ENCODE measurements at regions not wholly inside any gene's neighbourhood (a gene's known extent, or its start where the extent isn't known, plus 50 kb on each side); places are given as distances from the start of the nearest gene placed in this dataset.
"Not testable (repeated sequence)": the region's sequence is repeated elsewhere in the genome, so short reads cannot be mapped to it uniquely, and the experiment has no call there.

DNA sequence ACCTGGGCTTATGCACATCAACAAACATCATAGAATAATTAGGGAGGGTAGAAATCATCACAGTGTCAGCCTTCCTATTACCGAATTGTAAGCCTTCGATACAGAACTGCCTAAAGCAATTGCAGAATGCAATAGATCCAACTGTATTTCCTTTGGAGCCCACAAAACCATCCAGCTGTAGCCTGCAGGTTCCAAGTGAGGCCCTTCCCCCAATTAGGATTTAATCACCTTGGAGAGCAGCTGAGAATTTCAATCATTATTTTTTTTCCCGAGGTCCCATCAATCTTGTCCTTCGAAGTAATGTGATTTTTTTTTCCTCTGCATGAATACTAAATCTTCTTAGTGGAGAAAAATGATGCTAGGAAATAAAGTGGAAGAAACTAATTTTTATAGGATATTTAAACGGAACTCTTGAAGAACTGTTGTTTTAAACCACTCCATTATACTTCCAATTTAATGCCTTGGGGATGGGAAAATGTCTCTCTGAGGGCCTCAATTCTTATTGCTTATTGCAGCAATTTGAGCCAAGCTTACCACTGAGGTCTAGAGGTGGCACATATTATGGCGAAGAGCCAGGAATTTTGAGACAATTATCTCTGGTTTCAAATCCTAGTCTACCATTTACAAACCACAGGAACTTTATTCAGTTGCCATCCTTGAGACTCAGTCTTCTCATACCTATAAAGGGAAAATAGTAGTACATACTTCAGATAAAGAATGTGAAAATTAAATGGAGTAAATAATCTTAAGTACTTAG is 953.4 kb upstream of the IGFBP7 start:
- no peak for DNase-seq (ENCODE audit: low read depth in 2 of 2)

DNA sequence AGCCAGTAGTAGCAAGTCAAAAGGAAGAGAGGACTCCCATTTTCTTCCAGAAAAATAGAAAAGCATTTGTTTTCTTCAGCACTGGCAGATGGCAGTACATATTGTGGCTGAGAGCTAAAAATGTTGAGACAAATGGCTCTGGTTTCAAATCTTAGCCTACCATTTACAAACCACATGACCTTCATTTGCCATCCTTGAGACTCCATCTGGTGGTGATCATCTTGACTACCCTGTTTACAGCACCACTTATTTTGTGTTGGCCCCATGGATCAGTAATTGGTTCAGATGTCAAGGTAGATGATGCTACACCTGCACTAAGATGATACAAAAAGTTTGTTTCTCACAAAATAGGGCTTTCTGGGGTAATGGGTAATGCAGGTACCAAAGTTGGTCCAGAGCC is 951.8 kb upstream of the IGFBP7 start:
- DNase-seq (ENCODE audit: low read depth in 2 of 2), result no peak

DNA sequence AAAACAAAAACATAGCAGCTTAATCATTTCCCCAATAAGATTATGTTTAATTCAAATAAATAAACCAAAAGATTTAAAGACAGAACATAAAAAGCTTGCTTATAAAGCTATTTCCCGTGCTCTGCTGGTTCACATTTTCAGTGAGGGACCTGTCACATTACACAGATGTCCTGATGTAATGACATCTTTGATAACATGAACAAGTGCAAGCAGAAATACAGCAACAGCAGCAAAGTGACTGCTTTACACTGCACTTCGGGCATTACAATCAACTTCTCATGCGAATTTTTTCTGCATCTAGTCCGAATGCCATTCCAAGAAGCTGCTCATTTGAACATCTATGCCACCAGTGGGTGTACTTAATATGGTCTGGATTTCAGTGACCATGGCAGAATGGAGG is 940.3 kb upstream of the IGFBP7 start:
- no peak for DNase-seq (ENCODE audit: low read depth in 2 of 2)

DNA sequence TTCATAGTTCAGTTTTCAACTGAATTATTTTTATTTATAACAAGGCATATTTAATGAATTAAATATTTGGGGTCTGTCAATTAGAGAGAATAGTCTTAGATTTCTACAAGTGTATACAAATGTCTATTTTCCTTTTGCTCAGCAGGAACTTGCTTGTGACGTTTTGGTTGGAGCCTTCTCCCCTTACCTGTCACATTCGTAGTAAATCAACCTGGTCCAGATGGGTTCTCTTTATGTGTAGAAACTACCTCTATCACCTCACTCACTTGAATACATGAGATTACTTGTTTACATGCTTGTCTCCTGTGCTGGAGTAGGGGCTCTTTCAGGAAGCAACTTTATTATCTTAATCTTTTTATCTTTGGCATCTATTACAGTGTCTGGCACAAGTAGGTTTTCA is 938.3 kb upstream of the IGFBP7 start:
- no peak for DNase-seq (ENCODE audit: low read depth in 2 of 2)

DNA sequence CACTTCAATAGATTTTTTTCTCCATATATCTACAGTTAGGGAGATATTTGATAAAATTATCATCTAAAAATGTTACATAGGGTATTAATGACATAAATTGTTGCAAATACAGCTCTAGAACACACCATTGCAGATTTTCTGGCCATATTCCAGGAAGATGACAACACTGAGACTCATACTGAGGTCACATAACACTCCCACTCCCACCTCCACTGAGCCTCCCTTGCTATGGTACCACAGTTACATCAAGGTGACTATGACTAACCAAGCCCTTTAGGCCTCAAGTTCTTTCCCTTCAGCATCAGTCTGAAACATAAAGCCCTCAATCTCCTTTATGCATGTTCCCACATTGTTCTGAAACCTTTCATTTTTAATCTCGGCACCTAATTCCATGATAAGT is 932.0 kb upstream of the IGFBP7 start:
- DNase-seq (ENCODE audit: low read depth in 2 of 2), result no peak

DNA sequence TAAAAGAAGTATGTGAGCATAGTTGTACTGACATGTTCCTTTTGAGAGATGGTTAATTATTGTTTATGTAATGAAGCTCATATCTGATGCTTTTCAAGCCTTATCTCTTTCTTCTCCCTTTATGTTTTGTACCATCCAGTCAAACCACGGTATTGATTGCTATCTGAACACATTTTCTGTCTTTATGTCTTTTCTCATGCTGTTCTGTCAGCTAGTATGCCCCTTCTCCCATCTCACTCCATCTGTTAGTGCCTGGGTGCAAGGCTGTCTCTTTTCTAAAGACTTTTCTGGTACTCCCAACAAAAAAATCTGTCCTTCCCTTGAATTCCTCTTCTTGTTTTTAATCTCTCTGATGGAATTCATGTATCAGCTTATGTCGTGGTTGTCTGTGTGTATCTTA is 883.8 kb upstream of the IGFBP7 start:
- DNase-seq (ENCODE audit: low read depth in 2 of 2), result no peak

DNA sequence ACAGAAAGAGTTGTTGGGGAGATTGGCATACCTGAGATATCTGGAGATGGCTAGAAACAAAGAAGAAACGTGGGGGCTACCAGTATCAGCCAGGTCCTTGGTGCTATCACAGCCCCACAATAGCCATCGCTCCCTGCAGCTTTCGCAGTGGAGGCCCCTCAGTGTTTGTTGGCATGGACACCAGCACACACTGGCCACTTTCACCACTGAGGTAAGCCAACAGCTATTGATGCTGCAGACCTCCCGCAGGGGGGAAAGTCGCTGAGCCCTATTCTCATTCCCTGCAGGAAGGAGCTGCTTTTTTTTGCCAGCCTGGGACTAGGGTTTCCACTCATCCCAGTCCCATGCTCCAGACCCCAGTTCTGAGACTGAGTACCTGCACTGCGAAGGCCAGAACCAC is 879.2 kb upstream of the IGFBP7 start:
- DNase-seq (ENCODE audit: low read depth in 2 of 2), result no peak

DNA sequence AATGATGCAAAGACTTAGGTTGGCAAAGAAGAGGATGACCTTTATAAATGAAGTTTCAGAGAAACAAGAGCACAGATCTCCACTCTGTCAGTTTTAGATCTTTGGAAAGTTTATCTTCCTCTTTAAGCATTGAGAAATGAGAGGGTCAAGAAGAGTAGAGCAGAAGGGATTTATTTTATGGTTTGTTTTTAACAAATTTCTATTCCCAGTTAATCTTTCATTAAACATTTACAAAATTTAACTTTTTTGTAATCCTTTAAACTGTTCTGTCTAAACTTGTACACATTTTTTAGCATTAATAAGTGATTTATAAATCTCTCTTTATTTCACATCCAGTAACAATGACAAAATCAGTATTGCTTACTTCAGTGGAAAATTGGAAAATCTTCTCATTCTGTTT is 875.0 kb upstream of the IGFBP7 start:
- no peak for DNase-seq (ENCODE audit: low read depth in 2 of 2)

DNA sequence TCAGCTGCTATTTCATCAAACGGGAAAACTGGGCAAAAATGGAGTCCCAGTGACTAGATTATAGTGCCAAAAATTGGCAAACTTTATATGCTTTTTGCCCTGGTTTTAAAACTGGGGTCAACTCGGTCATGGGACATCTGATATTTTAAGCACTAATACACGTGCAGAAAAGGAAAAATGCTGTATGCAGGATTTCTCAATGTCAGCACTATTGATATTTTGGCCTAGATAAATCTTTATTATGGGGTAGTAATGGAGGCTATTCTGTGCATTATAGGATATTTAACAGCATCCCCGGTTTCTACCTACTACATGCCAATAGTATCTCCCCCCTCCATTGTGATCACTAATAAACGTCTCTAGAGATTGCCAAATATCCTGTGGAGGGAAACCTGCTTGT is 870.9 kb upstream of the IGFBP7 start:
- DNase-seq (ENCODE audit: low read depth in 2 of 2), result no peak

DNA sequence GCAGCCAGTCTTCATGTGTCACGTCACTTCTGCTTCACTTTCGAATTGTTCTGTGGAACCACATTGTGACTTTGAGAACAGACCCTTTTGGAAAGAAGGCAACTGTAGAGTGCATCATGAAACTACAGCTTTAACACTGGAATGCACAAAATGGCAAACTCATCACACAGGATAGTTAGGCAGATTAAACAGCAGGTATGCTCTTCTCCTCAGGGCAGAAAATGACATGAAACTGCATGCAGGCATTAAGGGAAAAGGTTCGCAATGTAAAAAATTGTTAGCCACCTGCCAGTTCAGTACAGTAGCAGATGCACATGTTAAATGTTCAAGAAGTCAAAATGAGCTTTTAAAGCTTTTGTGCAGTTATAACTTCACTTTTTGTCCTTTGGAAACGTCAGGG is 864.6 kb upstream of the IGFBP7 start:
- DNase-seq (ENCODE audit: low read depth in 2 of 2), result no peak

DNA sequence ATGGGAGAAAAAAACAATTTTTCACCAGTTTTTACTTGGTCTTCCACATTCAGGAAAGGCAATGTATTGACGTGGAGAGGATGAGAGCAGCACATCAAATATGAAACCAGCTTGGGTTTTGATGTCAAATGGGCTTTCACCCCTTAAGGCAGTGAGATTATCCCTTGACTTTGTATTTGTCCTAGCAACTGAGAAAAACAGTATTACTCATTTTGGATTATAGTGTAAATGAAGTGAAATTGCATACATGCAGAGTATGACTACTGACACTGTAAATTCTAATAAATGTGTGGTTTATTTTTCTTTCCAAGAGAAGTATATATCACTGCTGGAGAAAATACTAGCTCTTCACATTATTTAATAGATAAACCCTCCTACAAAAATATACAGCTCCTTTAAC is 863.6 kb upstream of the IGFBP7 start:
- no peak for DNase-seq (ENCODE audit: low read depth in 2 of 2)

DNA sequence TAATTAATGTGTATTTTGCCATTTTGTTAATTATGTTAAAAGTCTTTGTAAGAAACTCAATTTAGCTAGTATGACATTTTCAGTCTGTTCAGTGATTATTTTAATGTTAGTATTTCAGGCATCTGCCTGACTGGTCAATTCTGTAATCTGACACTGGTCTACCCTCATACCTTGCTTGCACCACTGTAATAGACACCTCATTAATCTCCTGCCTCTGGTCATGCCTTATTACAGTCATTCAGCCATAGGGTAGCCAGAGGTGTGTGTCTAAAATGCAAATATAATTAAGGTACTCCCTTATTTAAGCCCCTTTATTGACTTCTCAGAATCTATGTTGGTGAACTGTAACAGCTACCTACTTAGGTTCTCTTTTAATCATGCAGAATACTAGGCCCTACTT is 861.1 kb upstream of the IGFBP7 start:
- DNase-seq (ENCODE audit: low read depth in 2 of 2), result no peak

DNA sequence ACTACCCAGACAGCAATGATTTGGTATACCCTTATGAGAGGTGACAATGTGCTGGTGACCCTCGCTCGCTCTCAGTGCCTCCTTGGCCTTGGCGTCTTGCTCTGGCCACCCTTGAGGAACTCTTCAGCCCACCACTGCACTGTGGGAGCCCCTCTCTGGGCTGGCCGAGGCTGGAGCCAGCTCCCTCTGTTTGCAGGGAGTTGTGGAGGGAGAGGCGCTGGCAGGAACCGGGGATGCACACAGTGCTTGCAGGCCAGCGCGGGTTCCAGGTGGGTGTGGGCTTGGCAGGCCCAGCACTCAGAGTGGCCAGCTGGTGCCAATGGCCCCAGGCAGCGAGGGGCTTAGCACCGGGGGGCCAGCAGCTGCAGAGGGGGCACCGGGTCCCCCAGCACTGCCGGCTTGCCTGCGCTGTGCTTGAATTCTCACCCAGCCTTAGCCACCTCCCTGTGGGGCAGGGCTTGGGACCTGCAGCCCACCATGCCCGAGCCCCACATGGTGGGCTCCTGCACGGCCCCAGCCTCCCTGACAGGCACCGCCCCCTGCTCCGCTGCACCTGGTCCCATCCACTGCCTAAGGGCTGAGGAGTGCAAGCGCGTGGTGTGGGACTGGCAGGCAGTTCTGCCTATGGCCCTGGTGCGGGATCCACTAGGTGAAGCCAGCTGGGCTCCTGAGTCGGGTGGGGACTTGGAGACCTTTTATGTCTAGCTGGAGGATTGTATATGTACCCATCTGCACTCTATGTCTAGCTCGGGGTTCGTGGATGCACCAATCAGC is 857.0 kb upstream of the IGFBP7 start:
- DNase-seq (ENCODE audit: low read depth in 2 of 2), result no peak

DNA sequence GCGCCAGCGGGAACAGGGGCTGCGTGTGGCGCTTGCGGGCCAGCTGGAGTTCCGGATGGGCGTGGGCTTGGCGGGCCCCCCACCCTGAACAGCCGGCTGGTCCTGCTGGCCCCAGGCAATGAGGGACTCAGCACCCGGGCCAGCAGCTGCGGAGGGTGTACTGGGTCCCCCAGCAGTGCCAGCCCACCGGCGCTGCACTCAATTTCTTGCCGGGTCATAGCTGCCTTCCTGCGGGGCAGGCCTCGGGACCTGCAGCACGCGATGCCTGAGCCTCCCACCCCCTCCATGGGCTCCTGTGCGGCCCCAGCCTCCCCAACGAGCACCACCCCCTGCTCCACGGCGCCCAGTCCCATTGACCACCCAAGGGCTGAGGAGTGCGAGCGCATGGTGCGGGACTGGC is 855.2 kb upstream of the IGFBP7 start:
- not testable (repeated sequence) for DNase-seq (ENCODE audit: low read depth in 2 of 2)

DNA sequence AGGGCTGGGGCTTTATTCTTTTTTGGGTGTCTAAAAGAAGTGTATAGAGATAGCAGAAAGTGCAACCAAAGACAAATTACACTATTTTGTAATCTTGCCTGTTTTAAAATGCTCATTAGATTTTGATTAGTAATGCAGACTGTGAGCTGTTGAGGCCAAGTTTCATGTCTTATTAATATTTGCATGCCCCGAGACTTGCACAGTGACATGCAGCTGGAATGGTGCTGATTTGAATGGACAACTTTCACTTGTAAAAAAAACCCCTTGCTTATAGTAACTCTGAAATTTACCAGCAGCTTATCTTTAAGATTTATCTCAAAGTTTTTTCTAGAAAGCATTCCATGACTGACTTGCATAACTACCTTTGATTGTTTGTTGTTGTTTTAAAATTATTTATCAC is 835.1 kb upstream of the IGFBP7 start:
- no peak for DNase-seq (ENCODE audit: low read depth in 2 of 2)

DNA sequence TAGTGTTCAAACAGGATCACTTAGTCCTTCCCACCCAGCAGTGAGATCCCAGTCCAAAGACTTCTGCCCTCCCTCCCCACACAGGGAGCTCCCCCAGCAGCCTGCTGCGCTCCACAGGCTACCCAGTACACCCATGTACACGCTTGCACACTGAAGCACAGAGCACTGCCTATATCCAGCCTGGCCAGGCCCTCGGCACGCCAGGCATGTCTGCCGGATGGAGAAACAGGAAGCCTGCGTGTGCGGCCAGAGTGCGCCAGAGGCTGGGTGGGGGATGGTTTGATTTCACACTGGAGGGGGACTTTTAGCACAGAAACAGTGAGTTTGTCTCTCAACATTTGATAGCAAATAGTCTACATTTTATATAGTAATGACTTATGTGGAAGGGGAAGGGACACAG is 833.5 kb upstream of the IGFBP7 start:
- DNase-seq (ENCODE audit: low read depth in 2 of 2), result no peak

DNA sequence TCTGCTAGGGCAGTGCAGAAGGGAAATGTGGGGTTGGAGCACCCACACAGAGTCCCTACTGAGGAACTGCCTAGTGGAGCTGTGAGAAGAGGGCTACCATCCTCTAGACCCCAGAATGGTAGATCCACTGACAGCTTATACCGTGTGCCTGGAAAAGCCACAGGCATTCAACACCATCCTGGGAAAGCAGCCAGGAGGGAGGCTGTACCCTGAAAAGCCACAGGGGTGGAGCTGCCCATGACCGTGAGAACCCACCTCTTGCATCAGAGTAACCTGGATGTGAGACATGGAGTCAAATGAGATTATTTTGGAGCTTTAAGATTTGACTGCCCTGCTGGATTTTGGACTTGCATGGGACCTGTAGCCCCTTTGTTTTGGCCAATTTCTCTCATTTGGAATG is 827.1 kb upstream of the IGFBP7 start:
- not testable (repeated sequence) for DNase-seq (ENCODE audit: low read depth in 2 of 2)

DNA sequence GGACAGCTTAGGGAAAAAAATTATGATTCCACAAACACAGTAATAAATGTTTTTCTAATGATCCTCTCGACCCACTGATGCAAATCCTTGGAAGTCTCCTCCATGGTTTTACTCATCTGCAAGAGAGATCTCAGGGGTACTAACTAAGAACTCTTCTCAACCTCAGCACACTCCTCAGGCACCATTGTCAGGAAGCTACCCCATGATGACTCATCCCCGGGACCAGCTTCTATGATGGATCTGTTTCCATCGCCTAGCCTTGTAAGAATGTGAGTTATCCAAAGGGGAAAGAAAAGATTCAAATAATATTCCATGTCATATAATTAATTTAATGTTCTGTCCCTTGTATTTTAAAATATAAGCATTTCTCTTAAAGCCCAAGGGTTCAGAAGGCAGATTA is 816.1 kb upstream of the IGFBP7 start:
- no peak for DNase-seq (ENCODE audit: low read depth in 2 of 2)

DNA sequence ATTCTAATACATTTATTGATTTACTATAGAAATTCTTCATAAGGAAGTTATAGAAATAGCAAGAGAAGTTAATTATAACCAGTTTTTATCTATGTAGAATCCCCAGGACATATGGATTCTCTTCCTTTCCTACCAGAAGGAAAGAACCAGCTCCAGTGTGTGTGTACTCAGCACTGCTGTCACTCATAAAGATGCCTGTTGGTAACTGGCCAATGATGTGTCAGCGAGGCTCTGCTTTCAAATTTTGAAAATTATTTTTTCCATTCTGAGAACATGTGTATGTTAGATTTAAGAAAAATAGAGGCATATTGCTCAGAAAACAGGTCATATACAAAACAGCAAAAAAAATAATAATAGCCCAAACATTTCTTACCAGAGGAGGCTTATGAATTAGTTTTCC is 814.8 kb upstream of the IGFBP7 start:
- no peak for DNase-seq (ENCODE audit: low read depth in 2 of 2)

DNA sequence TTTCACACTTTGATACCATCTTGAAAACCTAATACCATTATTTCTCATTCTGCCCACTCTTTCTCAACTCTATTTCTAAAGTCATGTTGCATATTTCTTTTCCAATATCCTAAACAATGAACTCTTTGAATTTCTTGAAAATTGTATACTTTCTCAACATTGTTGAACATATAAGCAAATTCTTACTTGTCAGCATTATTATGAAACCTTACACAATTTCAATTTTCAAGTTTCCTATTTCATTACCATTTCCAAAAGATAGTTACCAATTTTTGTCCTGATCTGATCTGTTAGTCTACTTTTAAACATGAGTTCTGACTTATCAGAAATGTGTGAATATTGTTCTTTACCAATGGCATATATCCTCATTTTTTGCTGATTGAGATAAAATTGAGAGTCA is 806.3 kb upstream of the IGFBP7 start:
- DNase-seq (ENCODE audit: low read depth in 2 of 2), result no peak

DNA sequence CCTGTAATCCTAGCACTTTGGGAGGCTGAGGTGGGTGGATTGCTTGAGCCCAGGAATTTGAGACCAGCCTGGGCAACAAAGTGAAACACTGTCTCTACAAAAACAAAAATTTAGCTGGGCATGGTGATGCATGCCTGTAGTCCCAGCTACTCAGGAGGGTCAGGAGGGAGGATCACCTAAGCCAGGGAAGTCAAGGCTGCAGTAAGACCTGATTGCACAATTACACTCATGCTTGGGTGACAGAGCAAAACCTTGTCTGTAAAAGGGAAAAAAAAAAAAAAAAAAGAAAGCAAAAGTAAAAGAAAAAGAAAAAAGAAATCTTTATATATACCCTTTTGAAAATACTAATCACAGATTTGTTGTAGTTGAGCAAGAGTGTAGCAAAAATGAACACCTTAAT is 801.0 kb upstream of the IGFBP7 start:
- DNase-seq (ENCODE audit: low read depth in 2 of 2), result no peak

DNA sequence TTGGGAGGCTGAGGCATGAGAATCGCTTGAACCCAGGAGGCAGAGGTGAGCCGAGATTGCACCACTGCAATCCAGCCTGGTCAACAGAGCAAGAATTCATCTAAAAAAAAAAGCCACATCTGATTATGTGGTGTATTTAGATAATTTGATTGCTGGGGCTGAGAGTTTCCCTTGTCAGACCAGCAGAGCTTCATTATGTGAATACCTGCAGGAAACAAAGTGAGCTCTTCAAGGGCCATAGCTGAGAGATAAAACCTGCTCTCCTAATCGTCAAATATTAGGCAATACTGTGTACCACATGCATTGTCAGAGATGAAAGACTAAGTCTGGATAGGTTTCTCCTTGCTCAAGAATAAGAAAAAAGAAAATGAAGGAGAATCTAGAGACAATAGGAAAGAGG is 800.0 kb upstream of the IGFBP7 start:
- no peak for DNase-seq (ENCODE audit: low read depth in 2 of 2)

DNA sequence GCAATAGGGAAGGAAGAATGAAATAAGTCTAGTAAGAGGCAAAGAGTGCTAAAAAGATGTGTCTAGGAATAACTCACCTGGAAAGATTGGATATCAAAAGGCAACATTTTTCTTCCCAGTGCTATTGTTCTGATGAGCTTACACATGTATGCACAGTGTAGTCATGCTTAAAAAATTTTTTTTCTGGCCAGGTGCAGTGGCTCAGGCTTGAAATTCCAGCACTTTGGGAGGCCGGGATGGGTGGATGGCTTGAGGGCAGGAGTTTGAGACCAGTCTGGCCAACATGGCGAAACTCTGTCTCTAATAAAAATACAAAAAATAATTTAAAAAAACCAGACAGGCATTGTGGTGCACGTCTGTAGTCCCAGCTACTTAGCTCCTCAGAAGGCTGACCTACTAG is 795.8 kb upstream of the IGFBP7 start:
- DNase-seq (ENCODE audit: low read depth in 2 of 2), result no peak

DNA sequence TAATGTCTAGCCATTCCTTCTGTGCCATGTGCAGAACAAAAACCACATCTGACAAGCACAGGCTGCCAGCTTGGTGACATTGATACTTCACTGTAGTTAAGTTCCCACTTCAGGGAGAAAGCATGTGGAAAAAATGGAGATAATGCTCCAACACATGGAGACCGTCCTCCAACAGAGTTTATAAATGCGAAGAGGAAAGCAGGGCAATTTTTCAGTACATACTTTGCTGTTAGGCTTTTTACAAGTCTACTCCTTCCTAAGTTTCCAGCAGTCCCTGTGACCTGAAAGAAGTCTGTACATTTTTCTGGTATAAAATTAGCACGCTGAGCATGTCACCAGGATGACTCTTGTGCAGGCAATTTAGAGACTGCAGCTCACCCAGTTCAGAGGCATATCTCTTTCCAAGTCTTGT is 766.9 kb upstream of the IGFBP7 start:
- no peak for DNase-seq (ENCODE audit: low read depth in 2 of 2)

Data from activated CD8-positive, alpha-beta memory T cell treated with anti-CD3 and anti-CD28 coated beads for 4 hours (primary cell).